Loucy (cell line): ENCODE measurements at regions not wholly inside any gene's neighbourhood (a gene's known extent, or its start where the extent isn't known, plus 50 kb on each side); places are given as distances from the start of the nearest gene placed in this dataset.

Experiments
- CTCF ChIP-seq: fragments of 200-600 bp; sonication (generic); conservative IDR thresholded peaks from 2 replicates; pipeline ENCODE4 v1.5.1; 2014; ENCODE audit warnings: mild to moderate bottlenecking, antibody characterized with exemption, low read length
- EZH2phosphoT487 ChIP-seq: fragments of 200-600 bp; IDR thresholded peaks from 2 replicates; pipeline ENCODE4 v1.6.1; 2018; ENCODE audit warnings: antibody characterized with exemption, mild to moderate bottlenecking, moderate library complexity, borderline replicate concordance

GRCh38 chr9:18067548-18068120, 406.3 kb upstream of the ADAMTSL1 start:
- TF ChIP-seq CTCF = no peak
- TF ChIP-seq EZH2phosphoT487 = no peak
